Pancreas (tissue), 10 donors: ENCODE measurements at regions not wholly inside any gene's neighbourhood (a gene's known extent, or its start where the extent isn't known, plus 50 kb on each side); places are given as distances from the start of the nearest gene placed in this dataset.
A peak's percentile ranks its signal among the peaks of the same experiment; 100 is the strongest.

ENCODE experiments used
- ATAC-seq, 4 donors: fragments of 200-7000 bp; cut with Tn5 transposase; one replicate each; pipeline versions ENCODE4 v1.8.0 to v1.9.1; 2020; ENCODE audit warnings: mild to moderate bottlenecking in 4 of 4, moderate library complexity in 4 of 4
- DNase-seq, 6 donors: peaks; one replicate each; pipeline ENCODE4 v3.0.0-alpha.2; 2020
- FAIRE-seq: peaks from 2 replicates; lab custom pipeline; 2012; peaks lifted over from hg19 to GRCh38; lab: Jason Lieb, UNC
- H3K27ac ChIP-seq, 4 donors: fragments of 200-600 bp; sonication (generic); 1 replicate in 3 of 4; 2 replicates in 1 of 4; pipeline versions ENCODE4 v1.5.0 to v1.8.0; 2020
- H3K27me3 ChIP-seq, 4 donors: fragments of 200-600 bp; one replicate each; pipeline ENCODE4 v1.8.0; 2021
- H3K36me3 ChIP-seq, 3 donors: fragments of 200-600 bp; sonication (generic) in 1 of 3; one replicate each; pipeline versions ENCODE4 v1.5.0 to v1.8.0; 2020 to 2021
- H3K4me1 ChIP-seq, 3 donors: fragments of 200-600 bp; one replicate each; pipeline ENCODE4 v1.8.0; 2021
- H3K4me3 ChIP-seq, 4 donors: fragments of 200-600 bp; sonication (generic) in 2 of 4; one replicate each; pipeline versions ENCODE4 v1.5.0 to v1.8.0; 2020 to 2021
- H3K9me3 ChIP-seq, 4 donors: fragments of 200-600 bp; one replicate each; pipeline ENCODE4 v1.8.0; 2021
- WGBS, 2 donors: extraction: QIAGEN DNeasy Blood & Tissue Kit; methylation state at CpG; one replicate each; pipeline ENCODE4 v1.1.7; 2013; 5-methylcytosine and 5-hydroxymethylcytosine counted together
- intact Hi-C, 3 donors: fragments of 100-400 bp; cut with DNase I; formaldehyde crosslinking; loops; one replicate each; pipeline versions ENCODE4 v1.11.1 to v1.14.2; 2022
- TF ChIP-seq, protein P1 (sequence below), 4 donors: fragments of 200-600 bp; sonication (generic) in 3 of 4; IDR thresholded peaks; one replicate each; pipeline versions ENCODE4 v1.5.0 to v1.8.0; 2021; ENCODE audit warnings: antibody characterized with exemption in 4 of 4
- donor health status: healthy with polysubstance abuse.
- donor health status: DM: no; HTN: no; CAD: no; lungs with moderate emphysema.
- donor health status: DM: no; HTN: no; CAD: no.
- donor health status: control.
- donor health status: control.
- donor health status: Bipolar disorder and iron deficiency.
- donor health status: DM: yes; HTN: yes; CAD: no.
- donor health status: DM: no; HTN: no; CAD: no.
- donor health status: DM: no; HTN: no; CAD: no.
- donor health status: DM: yes; HTN: yes; CAD: no.

DNA sequence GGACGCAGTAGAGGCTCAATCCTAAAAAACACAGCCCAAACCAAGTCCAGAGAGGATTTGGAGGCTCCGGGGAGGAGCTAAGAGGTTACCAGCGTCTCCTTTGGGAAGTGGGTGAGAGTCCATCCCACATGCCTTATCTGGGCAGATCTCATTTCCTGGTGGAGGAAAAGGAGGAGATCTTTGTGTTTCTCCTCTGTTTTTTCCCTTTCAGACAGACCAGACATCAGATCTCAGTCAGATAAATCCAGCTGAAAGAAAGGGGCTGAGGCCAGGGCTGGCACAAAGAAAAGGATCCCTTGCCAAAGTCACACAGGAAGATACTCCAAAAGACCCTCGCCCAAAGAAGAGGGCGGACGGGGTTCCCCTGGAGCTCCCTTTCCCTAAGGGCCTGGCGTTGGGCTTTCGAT, 58.3 kb upstream of the COMTD1 start:
- DNase-seq (peak in 1 of 6 donors; percentile 16), ATAC-seq (peak in 2 of 4 donors; percentile 1 to 11), FAIRE-seq (no peak)
- intact Hi-C loops: loop anchor here in 2 of 3 donors (10.0 kb wide), 2 partner anchors 91 to 101 kb away; no protein-coding TSS in a partner anchor
- no peaks in the 10 kb centered on the region for H3K27me3 ChIP-seq
- no peak overlapping the region for H3K4me3 ChIP-seq
- peak overlapping the region; percentile 95 to 99 (median 98) for H3K27ac ChIP-seq
- 42 to 57% methylated on average over 8 of the region's 8 CpGs for WGBS, 2 donors
- H3K4me1 ChIP-seq: peaks cover 17 to 29% (median 27%) of the 10 kb centered on the region in 3 donors
- no peaks in the 10 kb centered on the region for H3K9me3 ChIP-seq
- TF ChIP-seq, protein P1, sequence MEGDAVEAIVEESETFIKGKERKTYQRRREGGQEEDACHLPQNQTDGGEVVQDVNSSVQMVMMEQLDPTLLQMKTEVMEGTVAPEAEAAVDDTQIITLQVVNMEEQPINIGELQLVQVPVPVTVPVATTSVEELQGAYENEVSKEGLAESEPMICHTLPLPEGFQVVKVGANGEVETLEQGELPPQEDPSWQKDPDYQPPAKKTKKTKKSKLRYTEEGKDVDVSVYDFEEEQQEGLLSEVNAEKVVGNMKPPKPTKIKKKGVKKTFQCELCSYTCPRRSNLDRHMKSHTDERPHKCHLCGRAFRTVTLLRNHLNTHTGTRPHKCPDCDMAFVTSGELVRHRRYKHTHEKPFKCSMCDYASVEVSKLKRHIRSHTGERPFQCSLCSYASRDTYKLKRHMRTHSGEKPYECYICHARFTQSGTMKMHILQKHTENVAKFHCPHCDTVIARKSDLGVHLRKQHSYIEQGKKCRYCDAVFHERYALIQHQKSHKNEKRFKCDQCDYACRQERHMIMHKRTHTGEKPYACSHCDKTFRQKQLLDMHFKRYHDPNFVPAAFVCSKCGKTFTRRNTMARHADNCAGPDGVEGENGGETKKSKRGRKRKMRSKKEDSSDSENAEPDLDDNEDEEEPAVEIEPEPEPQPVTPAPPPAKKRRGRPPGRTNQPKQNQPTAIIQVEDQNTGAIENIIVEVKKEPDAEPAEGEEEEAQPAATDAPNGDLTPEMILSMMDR (IDR thresholded peaks at IDR 0.05): no peak
- H3K36me3 ChIP-seq: no peaks in the 10 kb centered on the region

DNA sequence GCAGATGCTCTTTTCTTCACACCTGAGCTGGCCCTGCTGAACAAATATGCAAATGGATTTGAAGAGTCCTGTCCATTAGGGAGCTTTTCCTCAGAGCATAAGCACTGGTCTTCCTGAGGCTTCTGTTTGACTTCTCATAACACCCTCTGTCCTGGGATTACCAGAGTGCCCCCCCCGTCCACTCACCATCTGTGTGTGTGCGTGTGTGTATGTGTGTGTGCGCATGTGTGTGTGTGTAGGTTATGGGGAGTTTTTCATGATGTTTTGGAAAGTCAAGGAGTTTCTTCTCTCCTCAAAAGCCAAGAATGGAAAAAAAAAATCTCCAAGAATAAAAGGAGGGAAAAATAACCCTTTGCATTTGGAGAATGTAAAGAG, 57.7 kb upstream of the COMTD1 start:
- WGBS, 2 donors: 93 to 95% methylated on average over 3 of the region's 3 CpGs
- Histone ChIP-seq H3K36me3 (no peaks in the 10 kb centered on the region), H3K27me3 (no peaks in the 10 kb centered on the region), H3K9me3 (no peaks in the 10 kb centered on the region), H3K27ac (peak overlapping the region in 3 of 4 donors; percentile 95 to 99 (median 97)), H3K4me3 (no peak overlapping the region), H3K4me1 (peaks cover 17 to 28% (median 27%) of the 10 kb centered on the region in 3 donors)
- peak in 1 of 4 donors; percentile 0 for ATAC-seq
- peak in 1 of 6 donors; percentile 16 for DNase-seq
- FAIRE-seq: no peak
- TF ChIP-seq, protein P1 (IDR thresholded peaks at IDR 0.05): no peak
- intact Hi-C loops: loop anchor here in 2 of 3 donors (10.0 kb wide), 2 partner anchors 91 to 101 kb away; no protein-coding TSS in a partner anchor

DNA sequence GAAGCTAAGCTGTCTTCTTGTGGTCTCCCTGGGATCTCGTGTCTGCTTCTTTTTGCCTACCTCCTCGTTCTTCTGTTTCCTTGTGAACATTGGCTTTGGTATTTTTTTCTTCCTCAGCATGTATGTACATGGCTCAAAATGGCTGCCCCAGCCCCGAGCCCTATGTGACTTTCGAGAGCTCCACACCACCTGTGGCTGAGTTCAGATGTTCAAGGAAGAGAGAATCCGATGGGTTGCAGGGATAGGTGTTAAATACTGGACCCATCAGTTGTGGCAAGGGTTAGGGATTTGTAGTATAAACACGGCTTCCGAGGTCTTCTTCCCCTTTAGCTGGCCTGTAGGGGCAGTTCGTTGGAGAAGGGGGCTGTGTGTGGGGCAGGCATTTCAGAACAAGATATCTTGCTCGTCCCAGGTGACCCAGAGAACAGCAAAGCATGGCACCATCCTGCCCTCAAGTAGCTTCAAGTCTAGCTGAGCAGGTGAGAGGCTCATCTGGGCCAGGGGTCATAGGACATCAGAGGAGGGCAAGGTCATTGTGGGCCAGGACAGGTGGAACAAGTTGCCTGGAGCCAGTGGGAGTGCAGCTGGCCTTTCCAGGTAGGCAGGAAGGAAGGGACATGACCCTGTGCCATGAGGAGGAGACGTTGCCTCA, 57.2 kb upstream of the COMTD1 start:
- Histone ChIP-seq H3K4me3 (no peak overlapping the region), H3K27me3 (no peaks in the 10 kb centered on the region), H3K9me3 (no peaks in the 10 kb centered on the region), H3K36me3 (no peaks in the 10 kb centered on the region), H3K4me1 (peaks cover 17 to 27% (median 27%) of the 10 kb centered on the region in 3 donors), H3K27ac (no peak overlapping the region)
- 94 to 96% methylated on average over 10 of the region's 10 CpGs for WGBS, 2 donors
- intact Hi-C loops: loop anchor here in 2 of 3 donors (10.0 kb wide), 2 partner anchors 92 to 102 kb away; no protein-coding TSS in a partner anchor
- TF ChIP-seq, protein P1 (IDR thresholded peaks at IDR 0.05): no peak
- FAIRE-seq (no peak), DNase-seq (no peak), ATAC-seq (no peak)

DNA sequence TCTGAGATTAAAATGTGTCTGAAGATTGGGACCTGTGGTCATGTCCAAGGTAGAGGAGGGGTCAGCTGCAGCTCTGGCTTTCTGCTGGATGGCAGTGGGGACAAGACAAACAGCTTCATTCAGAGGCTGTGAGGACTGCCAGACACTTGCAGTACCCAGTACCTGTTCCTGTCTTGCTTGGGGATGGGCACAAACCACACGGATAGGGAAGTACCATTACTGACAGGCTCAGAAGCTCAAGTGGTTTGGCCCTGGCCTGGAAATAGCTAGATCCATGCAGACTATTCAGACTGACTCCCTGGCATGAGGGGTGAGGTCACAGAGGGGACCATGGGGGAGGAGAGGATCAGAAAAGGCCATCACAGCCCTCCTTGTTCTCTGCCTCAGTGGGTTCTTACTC, 56.0 kb upstream of the COMTD1 start:
- ATAC-seq: no peak
- intact Hi-C loops: loop anchor here in 2 of 3 donors (10.0 kb wide), 2 partner anchors 93 to 103 kb away; no protein-coding TSS in a partner anchor
- Histone ChIP-seq H3K4me1 (peaks cover 17 to 23% (median 20%) of the 10 kb centered on the region in 3 donors), H3K9me3 (no peaks in the 10 kb centered on the region), H3K27ac (no peak overlapping the region), H3K36me3 (no peaks in the 10 kb centered on the region), H3K4me3 (no peak overlapping the region), H3K27me3 (no peaks in the 10 kb centered on the region)
- no peak for FAIRE-seq
- 62 to 88% methylated on average over 1 of the region's 1 CpG for WGBS, 2 donors
- no peak for DNase-seq
- TF ChIP-seq, protein P1 (IDR thresholded peaks at IDR 0.05): no peak
